Left cardiac atrium (tissue), 4 donors: ENCODE measurements at regions not wholly inside any gene's neighbourhood (a gene's known extent, or its start where the extent isn't known, plus 50 kb on each side); places are given as distances from the start of the nearest gene placed in this dataset.

ENCODE experiments used
- ATAC-seq, 2 donors: fragments of 200-7000 bp; cut with Tn5 transposase; one replicate each; pipeline ENCODE4 v1.9.1; 2020; ENCODE audit warnings: mild to moderate bottlenecking in 2 of 2, moderate library complexity in 2 of 2
- DNase-seq: peaks from one replicate; pipeline ENCODE4 v3.0.0-alpha.2; 2020
- intact Hi-C, 2 donors: fragments of 100-400 bp; cut with DNase I; formaldehyde crosslinking; loops; one replicate each; pipeline versions ENCODE4 v1.14.1 to v1.15.1; 2022 to 2023
- donor health status: DM: no; HTN: yes; CAD: no.
- donor health status: DM: no; HTN: yes; CAD: no; lungs with severe emphysema.
- donor health status: DM: yes; HTN: yes; CAD: no.
- donor health status: Dilated cardiomyopathy.

DNA sequence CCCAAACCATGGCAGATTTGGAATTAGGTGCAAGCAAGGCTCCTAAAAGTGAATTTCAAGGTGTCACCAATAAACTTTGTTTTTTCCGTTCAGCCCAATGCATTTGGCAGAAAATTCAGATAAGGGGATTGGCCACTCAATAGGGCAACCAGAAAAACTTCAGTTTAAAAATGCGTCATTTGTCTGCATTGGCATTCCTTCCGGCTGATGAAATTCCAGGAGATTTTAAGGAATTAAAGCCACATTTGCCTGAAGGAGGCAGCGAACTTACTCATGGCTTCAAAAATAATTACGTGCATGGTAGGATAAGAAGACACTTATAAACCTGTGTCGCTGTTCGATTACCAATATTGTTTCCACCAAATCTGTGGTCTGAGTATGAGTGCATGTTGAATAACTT lies 151.9 kb downstream of the SALL1 start:
- ATAC-seq: no peak
- DNase-seq: no peak
- intact Hi-C loops: no loop called here

DNA sequence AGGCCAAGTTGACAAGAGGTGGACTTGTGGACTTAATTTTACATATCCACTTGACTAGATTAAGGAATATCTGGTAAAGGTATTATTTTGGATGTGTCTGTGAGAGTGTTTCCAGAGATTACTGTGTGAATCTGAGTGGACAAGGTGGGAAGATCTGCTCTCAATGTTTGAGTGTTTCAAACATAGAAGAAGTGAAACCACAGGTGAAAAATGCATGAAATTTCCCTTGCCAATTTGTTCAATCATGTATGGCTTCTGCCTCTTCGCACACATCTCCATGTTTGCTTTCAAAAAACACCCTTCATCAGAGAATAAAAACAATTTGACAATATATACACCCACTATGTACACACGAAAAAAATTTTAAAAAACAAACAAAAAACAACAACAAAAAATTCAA lies 152.7 kb downstream of the SALL1 start:
- DNase-seq (no peak), ATAC-seq (no peak)
- intact Hi-C loops: no loop called here

DNA sequence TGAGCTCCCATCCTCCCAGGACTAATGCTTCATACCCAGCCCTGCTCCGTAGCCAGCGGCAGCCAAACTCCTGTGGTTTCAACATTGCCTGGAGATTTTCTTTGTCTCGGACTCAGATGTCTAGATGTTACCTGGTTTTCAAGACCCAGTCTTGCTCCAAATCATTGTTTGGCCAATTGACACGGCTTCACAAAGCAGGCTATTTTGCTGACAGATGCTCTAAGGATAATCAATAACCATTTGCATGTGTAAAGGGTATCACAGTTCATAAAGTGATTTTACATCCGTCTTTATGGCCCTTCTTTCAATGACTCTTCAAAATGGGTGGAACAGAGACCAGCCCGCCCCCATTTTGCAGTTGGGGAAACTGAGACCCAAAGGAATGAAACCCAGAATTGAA lies 153.4 kb downstream of the SALL1 start:
- intact Hi-C loops: no loop called here
- DNase-seq (no peak), ATAC-seq (no peak)

DNA sequence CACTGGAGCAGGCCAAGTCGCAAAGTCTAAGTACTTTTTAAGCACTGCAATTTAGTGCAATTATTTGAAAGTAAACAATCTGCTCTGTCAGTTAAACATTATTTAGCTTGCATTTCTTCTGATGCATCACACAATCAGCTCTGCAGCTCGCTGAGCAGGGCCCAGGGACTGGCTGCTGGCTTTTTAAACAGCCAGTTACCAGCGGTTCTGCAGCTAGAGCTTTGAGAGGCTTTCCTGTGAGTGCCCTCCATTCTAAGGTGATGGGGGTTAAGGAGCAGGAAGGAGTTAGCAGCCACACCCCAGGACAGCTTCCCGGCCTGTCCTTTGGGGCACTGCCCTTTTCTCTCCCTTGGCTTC lies 154.3 kb downstream of the SALL1 start:
- no peak for DNase-seq
- ATAC-seq: no peak
- intact Hi-C loops: no loop called here

DNA sequence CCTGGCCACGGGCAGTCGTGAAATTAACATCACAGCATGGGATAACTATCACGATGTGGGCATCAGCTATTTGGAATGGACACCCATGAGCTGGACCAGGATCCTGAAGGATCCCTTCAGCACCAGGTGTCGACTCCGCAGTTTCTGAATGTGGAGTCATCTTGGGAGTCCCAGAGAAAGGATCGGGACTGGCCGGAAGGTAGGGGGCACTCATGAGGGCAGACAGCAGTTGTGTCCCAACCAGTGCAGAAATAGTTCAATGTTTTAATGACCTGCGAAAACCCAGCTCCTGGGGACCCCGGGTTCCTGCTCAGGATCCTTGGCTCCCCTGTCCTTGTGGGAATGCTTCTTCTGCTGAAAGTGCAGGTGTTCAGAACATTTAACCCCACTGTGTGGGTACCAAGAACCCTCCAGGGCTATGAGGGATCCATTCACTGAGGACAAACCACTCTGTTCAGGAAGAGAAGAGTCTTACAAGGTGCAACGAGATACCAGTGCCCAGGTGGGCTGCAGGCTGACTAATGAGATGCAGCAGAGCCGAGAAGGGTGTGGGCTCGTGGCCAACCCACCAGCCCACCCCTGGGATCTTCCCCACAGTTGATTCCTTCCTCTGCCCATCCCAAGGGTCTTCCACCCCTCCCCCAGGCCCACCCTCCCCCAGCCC lies 154.8 kb downstream of the SALL1 start:
- no peak for DNase-seq
- ATAC-seq: no peak
- intact Hi-C loops: no loop called here

DNA sequence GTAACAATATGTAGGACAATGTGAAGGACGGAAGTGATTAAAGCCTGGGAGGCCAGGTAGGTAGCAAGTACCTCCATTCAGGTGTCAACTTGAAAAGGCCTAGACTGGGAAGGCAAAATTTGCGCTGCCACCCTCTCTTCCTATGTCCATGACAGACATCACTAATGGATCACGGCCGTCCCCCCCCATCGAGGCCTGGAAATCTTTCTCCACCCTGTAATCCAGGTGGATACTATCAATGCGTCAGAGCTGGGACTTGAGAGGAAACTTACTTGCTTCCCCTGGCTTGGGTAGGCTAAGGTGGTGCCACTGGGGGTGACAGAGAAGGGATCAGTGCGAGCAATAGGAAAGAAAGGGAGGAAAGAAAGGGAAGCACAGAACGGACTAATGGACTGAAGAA lies 156.1 kb downstream of the SALL1 start:
- no peak for DNase-seq
- intact Hi-C loops: no loop called here

DNA sequence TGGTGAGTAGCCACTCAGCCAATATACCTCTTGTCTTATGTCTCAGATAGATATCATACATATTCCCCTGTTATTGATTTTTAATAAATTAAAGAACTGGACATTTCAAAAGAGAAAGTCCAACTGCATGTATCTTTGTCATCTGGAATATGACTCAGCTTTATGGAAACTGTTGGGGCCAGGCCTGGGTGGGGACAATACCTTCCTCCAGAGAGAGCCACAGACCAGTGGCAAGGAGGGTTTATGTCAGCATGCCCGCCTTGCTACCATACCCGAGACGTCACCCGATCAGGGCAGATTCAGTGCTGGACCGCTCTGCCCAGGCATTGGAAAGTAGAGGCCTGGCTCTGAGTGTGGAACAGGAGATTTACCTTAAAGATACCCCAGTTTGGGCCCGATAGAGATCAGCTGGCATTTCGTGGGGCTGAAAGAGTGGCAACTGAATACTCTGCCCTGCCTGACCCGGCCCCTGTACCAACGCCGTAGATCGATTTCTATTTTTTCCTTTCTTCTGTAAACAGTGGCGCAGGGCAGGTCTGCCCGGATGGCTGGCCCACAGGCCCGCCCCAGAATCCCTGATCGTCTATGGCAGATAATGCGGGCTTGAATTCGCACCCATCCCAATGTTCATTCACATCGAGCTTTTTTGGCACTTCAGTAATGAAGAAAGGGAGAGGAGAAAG lies 158.6 kb downstream of the SALL1 start:
- no peak for ATAC-seq
- intact Hi-C loops: no loop called here
- no peak for DNase-seq

More for the DNA sequence above, 156.1 kb downstream of the SALL1 start:
- ATAC-seq: no peak

DNA sequence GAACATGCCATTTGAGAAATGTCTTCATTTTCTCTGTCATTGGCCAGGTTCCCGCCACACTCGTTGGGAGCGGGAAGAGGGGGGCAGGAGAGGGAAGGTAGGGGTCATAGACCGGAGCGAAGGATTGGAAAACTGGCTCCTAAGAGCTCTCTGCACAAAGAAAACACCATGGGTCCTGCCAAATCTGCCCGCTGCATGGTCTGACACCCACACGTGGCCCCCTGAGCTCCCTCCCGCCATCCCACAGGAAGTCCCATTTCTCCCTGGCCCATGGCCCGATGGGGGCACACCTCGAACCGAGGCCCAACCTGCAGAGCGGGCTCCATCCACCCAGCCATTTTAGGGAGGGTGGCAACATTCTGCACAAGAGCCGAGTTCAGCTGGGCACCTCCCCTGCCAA lies 159.6 kb downstream of the SALL1 start:
- intact Hi-C loops: no loop called here
- DNase-seq (no peak), ATAC-seq (no peak)

DNA sequence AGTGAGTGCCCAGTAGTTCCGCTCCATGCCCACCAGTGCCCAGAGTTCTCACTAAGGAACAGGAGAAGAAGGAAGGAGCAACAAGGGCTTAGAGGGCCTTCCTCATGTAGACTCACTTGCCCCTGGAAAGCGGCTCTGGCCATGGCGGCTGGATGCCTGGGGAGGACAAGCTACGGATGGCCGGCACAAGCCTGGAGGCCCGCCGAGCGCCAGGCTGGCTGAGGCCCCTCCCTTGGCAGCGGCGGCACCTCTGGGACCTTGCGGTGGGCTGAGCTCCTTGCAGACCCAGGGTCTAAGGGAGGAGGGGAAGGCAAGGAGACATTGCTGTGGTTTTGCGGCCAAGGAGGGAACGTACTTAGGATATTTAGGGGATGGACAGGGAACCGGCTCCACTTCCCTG lies 160.1 kb downstream of the SALL1 start:
- no peak for DNase-seq
- intact Hi-C loops: no loop called here
- ATAC-seq: no peak

DNA sequence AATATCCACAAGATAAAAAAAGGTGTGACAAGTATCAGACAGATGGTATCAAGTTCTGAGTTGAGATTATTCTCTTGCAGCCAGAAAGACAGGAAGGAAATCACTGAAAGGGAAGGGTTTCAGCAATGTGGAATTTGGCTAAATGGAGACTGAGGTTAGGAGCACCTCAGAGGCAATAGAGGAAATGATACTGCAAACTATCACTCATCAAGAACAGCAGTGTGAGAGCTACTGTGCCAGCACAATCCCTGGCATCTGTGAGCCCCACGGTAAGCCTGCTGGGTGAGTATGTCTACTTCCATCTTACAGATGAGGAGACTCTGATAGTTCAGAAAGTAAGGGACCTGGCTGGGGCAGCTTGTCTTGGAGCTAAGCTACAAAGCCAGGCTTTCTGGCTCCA lies 162.0 kb downstream of the SALL1 start:
- no peak for DNase-seq
- no peak for ATAC-seq
- intact Hi-C loops: no loop called here

DNA sequence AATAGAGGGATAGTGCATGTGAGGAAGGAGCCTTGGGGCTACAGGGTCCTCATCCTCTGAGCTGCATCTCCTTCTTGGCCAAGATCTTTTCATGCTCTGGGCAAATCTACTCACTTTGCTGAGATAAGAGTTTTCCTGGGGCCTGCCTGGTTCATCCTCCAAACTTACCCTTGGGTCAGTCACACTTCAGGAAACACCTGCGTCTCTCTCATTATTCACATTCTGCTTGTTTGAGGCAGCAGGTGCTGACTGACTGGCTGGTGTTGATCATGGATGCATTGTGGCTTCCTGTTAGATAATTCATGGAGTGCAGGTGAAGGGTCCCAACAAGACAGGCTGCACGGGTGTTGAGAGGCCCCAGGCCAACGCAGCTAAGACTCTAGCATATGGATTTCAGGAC lies 162.6 kb downstream of the SALL1 start:
- no peak for ATAC-seq
- intact Hi-C loops: no loop called here
- DNase-seq: no peak

DNA sequence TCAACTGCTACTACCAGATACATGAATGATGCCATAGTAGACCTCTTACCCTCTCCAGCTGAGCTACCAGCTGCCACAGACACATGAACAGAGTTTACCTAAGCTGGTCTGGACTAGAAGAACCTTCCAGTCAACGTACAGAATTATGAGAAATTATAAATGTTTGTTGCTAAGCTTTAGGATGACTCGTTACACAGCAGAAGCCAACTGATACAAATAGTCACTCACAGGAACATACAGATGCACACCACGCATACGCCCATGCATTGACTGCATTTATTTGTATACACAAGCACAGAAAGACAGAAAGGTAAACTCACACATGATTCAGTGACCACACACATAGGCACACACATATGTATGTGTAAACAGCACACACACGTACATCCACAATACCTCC lies 164.6 kb downstream of the SALL1 start:
- ATAC-seq (no peak), DNase-seq (no peak)
- intact Hi-C loops: no loop called here

DNA sequence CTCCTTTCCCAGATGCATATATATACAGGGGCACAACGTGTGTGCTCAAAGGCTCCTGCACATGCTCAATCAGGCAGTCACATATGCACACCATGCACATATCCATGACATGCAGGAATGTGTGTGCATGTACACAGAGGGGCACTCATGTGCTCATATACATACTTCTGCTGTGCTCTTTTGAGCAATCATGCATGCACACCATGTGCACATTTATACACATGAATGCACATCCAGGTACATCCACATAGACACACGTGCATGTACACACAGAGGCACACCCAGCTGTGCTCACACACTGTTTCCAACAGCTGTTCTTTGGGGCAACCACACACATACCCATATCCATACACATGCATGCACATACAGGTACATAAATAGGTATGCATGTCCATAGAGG lies 165.3 kb downstream of the SALL1 start:
- intact Hi-C loops: no loop called here
- no peak for DNase-seq
- no peak for ATAC-seq

DNA sequence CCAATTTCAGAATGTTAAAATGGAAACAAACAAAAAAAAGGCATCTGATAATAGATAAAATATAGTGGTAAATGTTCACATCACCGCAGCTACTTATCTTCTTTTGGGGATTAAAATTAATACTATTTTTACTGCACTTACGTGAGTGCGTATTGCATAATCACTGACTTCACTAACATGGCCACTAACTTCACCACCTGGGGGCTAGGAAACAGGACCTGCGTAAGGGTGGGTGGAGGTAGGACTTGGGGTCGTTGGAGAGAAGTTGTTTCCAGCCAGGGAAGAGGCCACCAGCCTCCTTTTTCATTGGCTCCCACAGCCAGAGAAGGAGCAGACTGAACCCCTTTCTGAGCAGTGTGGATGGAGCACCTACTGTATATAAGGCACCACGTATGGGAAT lies 166.4 kb downstream of the SALL1 start:
- intact Hi-C loops: no loop called here
- no peak for DNase-seq
- ATAC-seq: no peak

DNA sequence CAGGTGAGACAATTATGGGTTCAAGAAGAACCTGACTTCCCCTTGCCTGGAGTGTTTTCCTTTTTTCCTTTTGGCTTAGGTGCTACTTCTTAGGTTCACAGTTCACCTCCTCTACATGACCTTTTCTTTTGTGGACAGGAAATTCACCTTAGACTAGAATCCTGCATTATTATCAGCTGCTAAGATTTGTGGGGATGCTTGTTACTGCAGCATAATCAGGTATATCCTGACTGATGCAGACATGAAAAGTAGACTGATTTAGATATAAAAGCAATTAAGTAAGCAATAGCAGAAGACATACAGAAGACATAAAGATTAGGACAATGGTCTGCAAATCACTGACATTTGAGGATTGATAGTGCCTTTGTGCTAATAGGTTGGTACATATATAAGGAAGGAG lies 168.3 kb downstream of the SALL1 start:
- DNase-seq (no peak), ATAC-seq (no peak)
- intact Hi-C loops: no loop called here

DNA sequence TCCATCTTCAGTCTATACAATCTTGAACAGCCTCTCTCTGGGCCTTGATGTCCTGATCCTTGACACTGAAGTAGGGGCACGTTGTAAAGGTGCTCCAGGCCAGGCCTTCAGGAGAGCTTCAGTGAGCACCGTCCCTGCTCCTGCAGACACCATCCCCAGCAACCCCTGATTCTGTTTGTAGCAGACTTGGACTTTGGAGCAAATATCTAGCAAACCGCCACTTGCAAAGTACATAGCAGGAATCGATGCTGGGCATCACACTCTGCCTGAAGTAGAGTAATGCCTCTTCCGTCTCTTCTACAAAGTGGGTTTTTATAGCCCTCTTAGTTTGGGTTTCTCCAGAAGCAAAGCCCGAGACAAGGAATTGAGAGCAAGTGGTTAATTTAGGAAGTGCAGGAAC lies 169.1 kb downstream of the SALL1 start:
- no peak for ATAC-seq
- intact Hi-C loops: no loop called here
- DNase-seq: no peak

DNA sequence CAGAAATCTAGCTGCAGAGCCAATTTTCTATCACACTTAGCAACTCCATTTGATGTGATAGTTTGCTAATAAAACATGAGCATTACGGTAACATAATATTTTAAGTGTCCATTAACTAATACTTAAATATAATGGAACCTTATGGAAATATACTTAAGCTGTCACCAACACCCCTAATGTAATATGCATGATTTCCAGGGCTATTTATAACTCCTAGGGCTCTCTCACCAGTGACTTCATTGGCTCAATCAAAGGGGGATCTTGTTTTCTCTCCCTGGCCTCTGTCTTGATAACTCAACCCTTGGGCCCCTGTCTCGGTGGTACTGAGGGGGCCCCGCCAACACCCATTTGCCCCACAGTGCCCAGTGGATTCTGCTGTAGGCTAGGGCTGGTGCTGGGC lies 170.4 kb downstream of the SALL1 start:
- DNase-seq: no peak

DNA sequence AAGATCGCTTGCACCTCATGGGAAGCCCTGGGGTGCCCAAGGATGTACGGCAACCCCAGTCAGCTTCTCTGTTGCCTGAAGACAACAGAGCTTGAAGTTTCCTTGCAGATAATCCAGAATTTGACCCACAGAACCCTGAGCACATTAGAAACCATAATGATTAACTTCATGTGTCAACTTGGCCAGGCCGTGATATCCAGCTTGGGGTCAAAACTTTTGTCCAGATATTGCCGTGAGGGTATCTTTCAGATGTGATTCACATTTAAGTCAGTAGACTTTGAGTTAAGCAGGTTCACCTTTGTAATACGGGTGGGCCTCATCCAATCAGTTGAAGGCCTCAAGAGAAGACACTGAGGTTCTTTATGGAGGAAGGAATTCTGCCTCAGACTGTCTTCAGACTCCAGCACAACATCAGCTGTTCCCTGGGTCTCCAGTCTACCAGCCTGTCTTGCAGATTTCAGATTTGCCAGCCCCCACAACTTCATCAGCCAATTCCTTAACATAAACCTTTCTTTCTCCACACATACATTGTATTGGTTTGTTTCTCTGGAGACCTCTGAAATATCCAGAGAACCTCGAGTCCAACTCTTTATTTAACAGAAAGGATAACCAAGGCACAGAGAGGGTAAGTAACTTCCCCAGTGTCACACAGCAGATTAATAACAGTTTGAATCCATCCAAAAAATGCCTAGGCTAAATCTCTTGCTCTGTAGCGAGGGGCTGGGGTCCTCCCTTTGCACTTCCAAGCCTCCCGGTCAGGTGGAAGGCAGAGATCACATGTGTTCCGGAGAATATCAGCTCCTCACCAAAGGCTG lies 171.1 kb downstream of the SALL1 start:
- DNase-seq (no peak), ATAC-seq (no peak)
- intact Hi-C loops: no loop called here

More for the DNA sequence above, 170.4 kb downstream of the SALL1 start:
- intact Hi-C loops: no loop called here
- no peak for ATAC-seq

DNA sequence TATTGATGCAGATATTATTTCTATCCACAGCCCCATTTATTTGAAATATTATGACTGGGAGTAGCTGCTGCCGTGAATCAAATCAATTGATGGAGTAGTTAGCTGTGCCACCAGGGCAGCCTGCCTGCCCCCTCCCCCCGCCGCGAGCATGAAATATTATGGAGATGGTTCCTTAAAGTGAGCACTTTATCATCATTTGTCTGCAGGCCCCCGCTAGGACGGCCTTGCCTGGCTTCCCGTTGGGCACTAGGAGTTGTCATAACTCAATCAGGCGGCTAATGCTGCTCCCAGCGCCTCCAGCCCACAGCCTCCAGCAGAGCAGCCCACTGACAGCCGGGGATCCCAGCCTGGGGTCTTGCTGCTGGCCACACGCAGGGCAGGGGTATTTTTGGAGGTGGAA lies 173.9 kb downstream of the SALL1 start:
- DNase-seq (no peak), ATAC-seq (no peak)
- intact Hi-C loops: no loop called here

DNA sequence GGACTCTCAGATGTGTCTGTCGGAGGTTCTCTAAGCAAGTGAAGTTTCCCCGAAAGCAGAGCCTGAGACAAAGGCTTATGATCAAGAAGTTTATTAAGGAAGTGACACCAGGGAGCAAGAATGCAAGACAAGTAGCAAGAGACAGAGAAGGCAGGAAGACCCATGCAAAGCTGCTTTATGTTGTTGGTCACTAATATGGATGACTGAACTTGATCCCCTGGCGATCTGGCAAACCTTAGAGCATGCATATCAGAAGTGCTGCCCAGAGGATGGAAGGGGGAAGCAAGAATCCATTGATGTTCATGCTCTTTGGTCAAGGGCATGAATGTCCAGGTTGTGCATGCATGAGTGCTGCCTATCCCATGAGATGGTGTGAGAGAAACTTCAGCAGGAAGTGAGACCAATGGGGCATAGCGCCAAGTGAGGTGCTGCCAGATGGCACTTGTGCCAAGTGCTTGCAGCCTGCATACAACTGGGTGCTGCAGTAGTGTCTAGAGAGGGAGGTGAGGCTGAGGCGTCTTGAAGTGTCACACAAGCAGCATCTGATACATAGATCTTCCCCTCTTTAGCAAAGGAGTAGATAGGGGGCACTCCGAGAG lies 176.5 kb downstream of the SALL1 start:
- ATAC-seq (no peak), DNase-seq (no peak)
- intact Hi-C loops: no loop called here
